NCI-H2196 treated with DMSO at 0.1 percent for 48 hours (cell line): ENCODE measurements at regions not wholly inside any gene's neighbourhood (a gene's known extent, or its start where the extent isn't known, plus 50 kb on each side); places are given as distances from the start of the nearest gene placed in this dataset.

Experiments used
- DNase-seq: peaks from one replicate; lab custom pipeline; 2025; ENCODE audit not compliant: unreplicated experiment; lab: John Stamatoyannopoulos, UW

- no peak for DNase-seq
Observed at GRCh38 chr2:59000796-59001195, 759.7 kb upstream of the FANCL start.

DNA sequence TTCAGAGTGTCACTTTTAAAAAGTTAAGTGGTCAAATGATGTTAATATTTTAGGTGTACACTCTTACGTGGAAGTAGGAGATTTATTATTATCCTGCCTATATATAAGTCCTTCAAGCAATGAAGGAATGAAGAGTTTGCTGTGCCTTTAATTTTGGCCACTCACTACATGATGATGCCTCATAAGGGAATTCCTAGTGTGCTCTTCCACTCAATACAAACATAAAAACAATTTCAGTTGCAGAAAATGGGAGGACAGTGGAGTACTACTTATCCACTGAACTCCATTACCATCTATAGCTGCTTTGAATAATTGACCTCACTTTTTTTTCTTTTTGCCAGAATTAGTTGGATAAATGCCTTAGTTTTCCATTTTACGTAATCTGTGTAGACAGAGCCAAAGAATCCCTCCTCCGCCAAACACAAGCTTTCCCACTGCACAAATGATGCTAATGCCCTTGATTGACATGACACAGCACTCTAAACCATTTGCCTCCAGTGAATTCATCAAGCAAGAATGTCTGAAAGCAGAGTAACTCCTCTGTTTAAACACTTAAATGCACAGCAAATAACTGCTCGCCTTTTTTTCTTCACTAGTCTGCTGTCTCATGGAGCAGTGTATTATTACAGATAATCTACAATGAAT is 751.1 kb upstream of the FANCL start:
- DNase-seq = no peak

GRCh38 chr2:58991357-58991756 is 750.2 kb upstream of the FANCL start:
- DNase-seq = no peak

GRCh38 chr2:58985541-58985940 is 744.4 kb upstream of the FANCL start:
- DNase-seq = no peak

DNA sequence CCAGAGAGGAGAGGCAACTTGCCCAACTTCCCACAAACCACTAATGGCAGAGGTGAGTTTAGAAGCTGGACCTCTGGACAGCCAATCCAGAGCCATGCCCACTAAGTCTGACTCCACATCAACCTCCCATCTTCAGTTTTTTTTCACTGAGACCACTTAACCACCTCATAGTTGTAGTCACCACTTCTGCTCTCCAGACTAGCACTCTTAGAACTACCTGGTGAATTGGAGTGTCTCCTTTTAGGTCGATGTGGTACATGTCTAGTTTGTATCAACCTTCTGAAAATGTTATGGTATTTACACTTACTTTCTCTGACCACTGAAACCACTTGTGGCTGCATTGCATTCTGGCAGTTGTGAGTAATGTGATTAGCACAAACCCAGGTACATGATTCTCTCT is 743.6 kb upstream of the FANCL start:
- no peak for DNase-seq

- no peak for DNase-seq
Observed at GRCh38 chr2:58983111-58983510, 742.0 kb upstream of the FANCL start.

DNA sequence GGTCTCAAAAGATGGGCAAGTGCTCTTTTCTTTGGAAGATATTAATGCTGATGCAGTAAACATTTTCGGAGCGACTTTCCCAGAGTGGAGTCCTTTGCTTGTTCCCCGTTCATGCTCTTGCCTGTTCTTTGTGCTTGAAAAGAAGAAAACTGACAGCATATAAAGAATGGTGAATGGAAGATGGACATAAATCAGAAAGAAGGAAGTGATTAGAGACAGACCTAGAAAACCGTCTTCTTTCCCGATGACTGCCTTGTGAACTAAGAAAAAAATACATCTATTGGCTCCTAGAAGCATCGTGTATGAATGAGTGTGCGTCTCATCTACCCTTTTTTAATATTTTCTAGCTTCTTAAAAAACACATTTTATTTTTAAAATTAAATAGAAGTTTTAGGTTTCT is 740.1 kb upstream of the FANCL start:
- no peak for DNase-seq

DNA sequence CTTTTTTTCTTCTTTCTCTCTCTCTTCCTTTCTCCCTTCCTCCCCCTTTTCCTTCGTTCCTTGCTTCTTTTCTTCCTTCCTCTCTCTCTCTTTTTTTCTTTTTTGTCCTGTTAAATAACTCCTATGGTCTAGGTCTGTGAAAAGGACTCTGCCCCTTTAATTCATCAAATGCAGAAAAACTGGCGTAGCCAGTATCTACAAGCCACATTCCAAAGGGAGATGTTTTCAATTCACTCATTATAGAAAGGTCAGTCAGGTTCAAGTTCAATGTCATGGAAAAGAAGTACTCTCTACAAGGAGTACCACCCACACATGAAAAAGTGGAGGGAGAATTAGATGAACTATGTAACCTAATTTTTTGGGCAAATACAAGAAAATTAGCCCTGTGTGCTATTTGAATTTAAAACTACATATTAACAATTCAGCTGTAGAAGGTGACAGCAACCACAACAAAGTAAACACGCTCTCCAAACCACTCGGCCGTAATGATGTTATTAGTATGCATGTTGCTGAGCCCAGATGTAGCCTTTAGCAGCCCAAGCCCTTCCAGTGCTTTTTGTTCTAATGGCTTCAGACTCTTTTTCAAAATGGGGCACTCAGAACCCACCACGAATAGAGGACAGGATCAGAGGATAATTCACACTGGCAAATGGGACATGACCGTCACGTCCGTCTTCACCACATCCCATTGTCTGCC is 735.4 kb upstream of the FANCL start:
- DNase-seq = no peak

DNA sequence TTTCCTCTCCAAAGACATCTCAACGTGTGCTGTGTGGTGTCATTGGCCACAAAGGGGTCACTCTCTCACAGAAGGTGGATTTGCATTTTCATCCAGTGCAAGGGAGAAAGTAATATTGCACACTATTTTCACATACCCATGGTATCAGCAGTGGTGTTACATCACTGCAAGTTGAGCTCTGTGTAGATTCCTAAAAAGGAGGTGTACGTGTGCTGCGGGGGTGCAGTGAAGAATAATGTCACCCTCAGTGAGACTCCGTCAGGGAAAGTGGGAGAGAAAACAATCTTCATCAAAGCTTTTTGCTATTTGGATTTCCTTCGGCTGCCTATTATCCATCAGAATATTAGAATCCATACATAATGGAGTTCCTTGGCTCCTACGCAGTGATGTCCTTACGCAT is 733.8 kb upstream of the FANCL start:
- DNase-seq = no peak

- DNase-seq = no peak
Observed at GRCh38 chr2:58974426-58974825, 733.3 kb upstream of the FANCL start.

- DNase-seq = no peak
Observed at GRCh38 chr2:58973811-58974281, 732.7 kb upstream of the FANCL start.

DNA sequence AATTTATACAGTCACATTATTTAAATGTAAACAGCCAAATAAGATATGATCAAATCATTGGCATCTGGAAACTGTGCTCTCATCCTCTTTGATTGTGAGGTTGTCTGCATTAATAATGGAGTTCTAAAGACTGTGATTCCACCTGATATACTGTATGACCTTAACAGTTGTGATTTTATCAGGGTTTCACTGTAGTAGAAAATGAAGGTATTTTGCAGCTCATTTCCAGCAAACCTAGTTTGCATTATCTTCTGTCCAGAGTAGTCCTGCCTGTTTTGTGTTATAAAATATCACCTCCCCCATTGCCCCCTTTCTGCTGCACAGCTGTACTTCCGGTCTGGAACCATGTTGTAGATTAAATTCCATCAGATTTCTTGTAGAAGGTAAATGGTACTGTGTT is 731.6 kb upstream of the FANCL start:
- no peak for DNase-seq

- no peak for DNase-seq
Observed at GRCh38 chr2:58971511-58972360, 730.6 kb upstream of the FANCL start.

GRCh38 chr2:58970365-58970764 is 729.2 kb upstream of the FANCL start:
- no peak for DNase-seq

GRCh38 chr2:58968885-58969284 is 727.8 kb upstream of the FANCL start:
- no peak for DNase-seq

GRCh38 chr2:58967736-58968135 is 726.6 kb upstream of the FANCL start:
- no peak for DNase-seq

GRCh38 chr2:58965602-58966001 is 724.5 kb upstream of the FANCL start:
- no peak for DNase-seq

DNA sequence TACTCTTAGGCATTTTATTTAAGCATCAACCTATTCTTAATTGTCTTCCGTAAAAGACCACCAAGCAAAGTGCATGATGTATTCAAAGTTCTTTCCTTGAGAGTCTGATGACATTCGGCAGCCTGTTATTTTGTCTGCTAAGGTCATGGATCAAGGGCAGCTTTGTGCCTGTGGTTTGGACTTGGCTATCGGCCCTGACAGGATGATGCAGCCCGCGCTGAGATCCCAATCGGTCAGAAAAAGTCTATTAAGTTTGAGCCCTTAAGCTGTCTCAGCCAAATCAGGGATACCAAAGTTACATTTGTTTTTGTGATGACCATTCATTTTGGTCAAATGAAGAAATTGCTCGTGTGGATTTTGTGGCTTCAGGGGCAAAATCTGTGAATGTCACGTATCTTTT is 718.9 kb upstream of the FANCL start:
- DNase-seq = no peak

GRCh38 chr2:58957188-58957840 is 716.2 kb upstream of the FANCL start:
- no peak for DNase-seq

GRCh38 chr2:58954880-58955385 is 713.8 kb upstream of the FANCL start:
- DNase-seq = no peak

- DNase-seq = no peak
Observed at GRCh38 chr2:58951722-58952121, 710.6 kb upstream of the FANCL start.
